ENCODE measurements at regions not wholly inside any gene's neighbourhood (a gene's known extent, or its start where the extent isn't known, plus 50 kb on each side); places are given as distances from the start of the nearest gene placed in this dataset.

GRCh38 chr3:109963831-109964230, 626.5 kb upstream of the DPPA4 start:
- H3K4me1 ChIP-seq (ENCODE audit: control insufficient read depth, insufficient read depth, low read length) = no peaks in the 10 kb centered on the region
- no peak overlapping the region for H2AFZ ChIP-seq (ENCODE audit: control insufficient read depth, low read depth, low read length)
- no peaks in the 10 kb centered on the region for H3K27me3 ChIP-seq (replicated peaks in 1 of 2; ENCODE audit: control insufficient read depth in 2 of 2, insufficient read depth in 2 of 2, low read length in 1 of 2)
- in situ Hi-C loops (cut with MboI) = no loop called here
- 13% methylated on average over 4 of the region's 4 CpGs for WGBS (ENCODE audit: insufficient coverage, insufficient replicate concordance, low lambda C conversion rate, missing lambda C conversion rate)
- intact Hi-C loops (cut with micrococcal nuclease; ENCODE audit: unreplicated experiment) = no loop called here
- no peak overlapping the region for H3K27ac ChIP-seq (ENCODE audit: control insufficient read depth, insufficient read depth)
- DNase-seq (ENCODE audit: low read depth, low spot score) = no peak
- no peak overlapping the region for H3K4me3 ChIP-seq
- no peaks in the 10 kb centered on the region for H4K20me1 ChIP-seq (ENCODE audit: control insufficient read depth, insufficient read depth)
- no peaks in the 10 kb centered on the region for H3K79me2 ChIP-seq (ENCODE audit: control insufficient read depth, insufficient read depth, low read length)
- H3K9ac ChIP-seq (ENCODE audit: control insufficient read depth, insufficient read depth, low read length) = no peak overlapping the region
- no peaks in the 10 kb centered on the region for H3K9me3 ChIP-seq (replicated peaks; ENCODE audit: control insufficient read depth, insufficient read depth, low read length)
- BruUV-seq (replicated peaks) = no TSS peak
- FAIRE-seq = no peak
- TF ChIP-seq RCOR1 (conservative IDR thresholded peaks at IDR 0.05; ENCODE audit: low read depth, low read length) (no peak), REST (IDR thresholded peaks at IDR 0.05; ENCODE audit: low read depth, low read length) (no peak), ZNF687 (IDR thresholded peaks at IDR 0.05) (no peak)
- no peak overlapping the region for H3K4me2 ChIP-seq (ENCODE audit: control insufficient read depth, insufficient read depth)
- ChIA-PET SMC1A (ENCODE audit: uncharacterized antibody, unreplicated experiment) (no interaction called here), POLR2A (no interaction called here), RAD21 (ENCODE audit: unreplicated experiment) (no interaction called here), CTCF (interaction anchor here (0.6 kb wide), 1 partner anchor 199 kb away, joined by 3 read pairs; no protein-coding TSS in a partner anchor)
- H3K36me3 ChIP-seq (ENCODE audit: control insufficient read depth in 2 of 2, insufficient read depth in 2 of 2, low read length in 1 of 2) = no peaks in the 10 kb centered on the region
- no peak for ATAC-seq

Data from GM12878 (cell line).